ENCODE measurements at regions not wholly inside any gene's neighbourhood (a gene's known extent, or its start where the extent isn't known, plus 50 kb on each side); places are given as distances from the start of the nearest gene placed in this dataset.
"Not testable (repeated sequence)": the region's sequence is repeated elsewhere in the genome, so short reads cannot be mapped to it uniquely, and the experiment has no call there.

DNA sequence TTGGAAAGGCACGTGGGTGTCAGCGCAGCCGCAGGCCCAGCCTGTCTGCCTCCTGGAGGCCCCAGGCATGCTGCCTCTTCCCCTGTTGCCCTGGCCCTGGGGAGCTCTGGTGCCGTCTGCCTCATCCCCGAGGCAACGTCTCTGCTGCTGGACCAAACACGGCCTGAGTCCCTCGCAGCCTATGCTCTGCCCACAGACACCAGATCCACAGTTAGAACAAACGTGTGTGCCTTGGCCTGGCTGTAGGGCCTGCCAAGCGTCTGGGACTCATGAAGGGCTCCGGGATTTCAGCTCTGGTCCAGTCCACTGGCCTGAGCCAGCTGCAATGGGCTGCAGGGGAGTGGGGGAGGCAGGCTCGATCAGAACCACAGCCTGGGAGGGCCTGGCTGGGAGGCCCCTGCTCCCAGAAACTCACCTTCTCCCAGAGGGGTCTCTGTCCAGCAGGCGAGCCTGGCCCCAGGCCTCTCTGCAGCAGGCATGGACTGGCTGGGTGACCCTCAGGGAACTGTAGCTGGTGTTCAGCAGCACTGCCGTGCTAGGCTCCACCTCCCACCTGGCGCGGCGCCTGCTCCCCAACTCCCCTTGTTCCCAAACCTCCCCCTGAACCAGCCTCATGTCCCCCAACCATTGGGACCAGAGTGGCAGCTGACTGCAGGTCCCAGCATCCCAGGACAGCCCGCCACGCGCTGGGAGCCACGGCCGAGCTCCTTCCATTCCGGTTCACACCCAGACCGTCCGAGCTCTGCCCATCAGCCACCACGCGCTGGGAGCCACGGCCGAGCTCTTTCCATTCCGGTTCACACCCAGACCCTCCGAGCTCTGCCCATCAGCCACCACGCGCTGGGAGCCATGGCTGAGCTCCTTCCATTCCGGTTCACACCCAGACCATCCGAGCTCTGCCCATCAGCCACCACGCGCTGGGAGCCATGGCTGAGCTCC is 197.0 kb downstream of the DLL1 start:
- no peak for DNase-seq

- no peak for DNase-seq
Measured at GRCh38 chr6:170093276-170093657, 197.6 kb downstream of the DLL1 start.

GRCh38 chr6:170092826-170093225 is 198.1 kb downstream of the DLL1 start:
- DNase-seq, result no peak

DNA sequence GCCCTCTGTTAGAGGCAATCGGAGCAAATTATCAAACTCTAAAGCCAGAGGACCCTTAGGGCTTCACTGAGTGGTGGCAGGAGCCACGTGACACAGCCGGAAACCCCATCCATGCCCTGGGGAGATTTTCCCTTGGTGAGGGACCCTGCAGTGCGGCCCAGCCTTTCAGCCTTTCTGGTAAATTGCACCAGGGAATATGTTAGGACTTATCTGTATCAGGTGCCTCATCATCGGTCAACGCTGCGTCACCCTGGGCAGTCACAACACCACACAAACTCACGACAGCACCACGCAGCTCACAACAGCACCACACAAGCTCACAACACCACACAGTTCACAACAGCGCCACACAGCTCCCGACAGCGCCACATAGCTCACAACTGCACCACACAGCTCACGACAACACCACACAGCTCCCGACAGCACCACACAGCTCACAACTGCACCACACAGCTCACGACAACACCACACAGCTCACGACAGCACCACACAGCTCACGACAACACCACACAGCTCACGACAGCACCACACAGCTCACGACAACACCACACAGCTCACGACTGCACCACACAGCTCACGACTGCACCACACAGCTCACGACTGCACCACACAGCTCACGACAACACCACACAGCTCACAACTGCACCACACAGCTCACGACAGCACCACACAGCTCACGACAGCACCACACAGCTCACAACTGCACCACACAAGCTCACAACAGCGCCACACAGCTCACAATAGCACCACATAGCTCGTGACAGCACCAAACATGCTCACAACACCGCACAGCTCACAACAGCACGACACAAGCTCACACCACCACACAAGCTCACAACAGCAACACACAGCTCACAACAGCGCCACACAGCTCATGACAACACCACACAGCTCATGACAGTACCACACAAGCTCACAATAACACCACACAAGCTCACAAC is 199.0 kb downstream of the DLL1 start:
- DNase-seq, result no peak

GRCh38 chr6:170091000-170091638 is 199.8 kb downstream of the DLL1 start:
- DNase-seq, result no peak

- DNase-seq, result no peak
Measured at GRCh38 chr6:170090561-170090960, 200.3 kb downstream of the DLL1 start.

DNA sequence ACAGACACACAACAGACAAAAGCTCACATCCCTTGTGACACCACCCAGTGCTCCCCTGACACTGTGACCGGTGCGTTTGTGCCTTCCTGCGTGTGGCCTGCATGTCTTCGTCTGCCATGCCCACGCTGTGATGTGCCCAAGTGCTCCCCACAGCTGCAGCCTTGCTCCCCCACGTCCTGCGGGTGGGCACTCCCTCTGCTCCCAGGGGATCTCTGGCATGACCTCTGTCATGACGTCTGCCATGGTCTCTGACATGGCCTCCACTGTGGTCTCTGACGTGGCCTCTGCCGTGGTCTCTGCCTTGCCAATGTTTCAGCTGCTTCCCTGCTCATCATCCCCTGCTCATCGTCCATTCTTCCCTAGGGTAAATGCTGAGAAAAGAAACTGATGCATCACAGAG is 200.9 kb downstream of the DLL1 start:
- DNase-seq, result no peak

DNA sequence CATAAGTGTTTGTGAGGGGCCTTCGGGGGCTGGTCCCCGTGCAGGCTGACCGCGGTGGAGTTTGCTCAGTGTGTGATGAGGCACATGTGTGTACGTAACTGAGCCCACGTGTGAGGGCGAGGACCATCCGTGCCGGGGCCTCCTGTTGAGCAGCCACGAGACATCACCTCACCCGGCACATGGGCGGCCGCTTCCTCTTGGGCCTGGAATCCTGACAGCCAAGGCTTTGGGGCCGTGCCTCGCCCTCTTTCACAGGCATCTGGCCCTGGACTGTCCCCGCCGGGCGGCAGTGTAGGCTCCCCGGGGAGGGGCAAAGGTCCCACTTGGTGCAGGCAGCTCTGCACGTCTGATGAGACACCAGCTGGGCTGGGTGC is 202.3 kb downstream of the DLL1 start:
- no peak for DNase-seq

DNA sequence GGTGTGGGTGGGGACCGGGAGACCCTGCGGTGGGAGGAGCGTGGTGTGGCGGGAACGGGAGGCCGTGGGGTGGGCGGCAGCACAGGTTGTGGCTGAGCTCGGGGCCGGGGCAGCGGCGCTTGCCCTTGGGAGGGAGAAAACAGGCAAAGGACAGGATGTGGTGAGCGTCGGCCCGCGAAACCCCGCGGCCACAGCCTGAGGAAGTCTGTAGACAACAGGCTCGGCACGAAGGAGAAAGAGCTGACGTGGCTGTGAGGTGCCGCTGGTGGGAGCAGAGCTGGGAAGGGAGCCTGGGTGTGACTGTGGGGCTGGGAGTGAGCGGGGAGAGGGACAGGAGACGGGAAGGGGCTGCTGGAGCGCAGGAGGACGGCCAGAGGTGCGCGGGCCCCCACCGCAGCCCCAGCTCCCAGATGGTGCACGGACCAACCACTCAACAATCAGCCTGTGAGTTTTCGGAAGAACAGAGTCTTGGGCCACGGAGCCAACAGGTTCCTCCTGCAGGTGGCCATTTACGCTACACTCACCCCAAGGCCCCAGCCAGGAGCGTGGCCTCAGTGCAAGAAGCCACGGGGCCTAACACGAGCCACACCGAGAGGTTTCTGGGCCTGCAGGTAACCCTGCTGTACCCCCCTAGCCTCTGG is 202.8 kb downstream of the DLL1 start:
- DNase-seq, result peak; percentile 69

GRCh38 chr6:170087421-170087780 is 203.5 kb downstream of the DLL1 start:
- DNase-seq, result not testable (repeated sequence)

DNA sequence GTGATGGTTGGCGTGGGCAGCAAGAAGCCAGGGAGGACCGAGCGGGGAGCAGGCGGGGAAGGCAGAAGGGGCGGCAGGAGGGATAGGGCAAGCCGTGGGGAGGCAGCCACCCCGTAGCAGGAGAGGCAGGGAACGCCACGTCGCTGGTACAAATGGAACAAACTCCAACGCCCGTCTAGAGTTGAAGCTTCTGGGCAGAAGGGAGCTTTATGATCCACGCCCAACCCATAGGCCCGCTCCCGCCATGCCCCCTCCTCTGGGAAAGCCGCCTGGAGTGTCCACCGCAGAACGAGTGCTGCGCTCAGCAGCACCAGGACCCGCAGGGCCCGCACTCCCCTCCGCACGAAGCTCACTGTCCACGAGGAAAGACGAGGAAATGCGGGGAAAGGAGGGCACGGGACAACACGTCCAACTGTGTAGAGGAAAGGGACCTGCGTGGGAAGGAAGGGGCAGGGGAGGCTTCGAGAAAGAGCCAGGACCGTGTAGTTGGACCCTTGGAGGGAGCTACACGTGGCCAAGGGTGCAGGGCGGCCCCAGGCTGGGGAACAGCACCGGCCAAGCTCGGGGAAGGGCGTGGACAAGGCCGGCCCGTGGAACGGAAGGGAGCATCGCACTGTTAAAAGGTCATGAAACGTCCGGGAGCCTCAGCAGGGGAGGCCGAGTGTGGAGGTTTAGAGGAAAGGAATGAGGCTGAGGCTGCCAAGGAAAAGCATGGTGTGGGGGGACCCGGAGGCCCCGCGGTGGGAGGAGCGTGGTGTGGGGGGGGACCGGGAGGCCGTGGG is 204.0 kb downstream of the DLL1 start:
- DNase-seq, result no peak

- DNase-seq, result no peak
Measured at GRCh38 chr6:170085475-170086401, 205.1 kb downstream of the DLL1 start.

GRCh38 chr6:170084166-170084730 is 206.6 kb downstream of the DLL1 start:
- DNase-seq, result no peak

GRCh38 chr6:170083236-170084051 is 207.4 kb downstream of the DLL1 start:
- no peak for DNase-seq

DNA sequence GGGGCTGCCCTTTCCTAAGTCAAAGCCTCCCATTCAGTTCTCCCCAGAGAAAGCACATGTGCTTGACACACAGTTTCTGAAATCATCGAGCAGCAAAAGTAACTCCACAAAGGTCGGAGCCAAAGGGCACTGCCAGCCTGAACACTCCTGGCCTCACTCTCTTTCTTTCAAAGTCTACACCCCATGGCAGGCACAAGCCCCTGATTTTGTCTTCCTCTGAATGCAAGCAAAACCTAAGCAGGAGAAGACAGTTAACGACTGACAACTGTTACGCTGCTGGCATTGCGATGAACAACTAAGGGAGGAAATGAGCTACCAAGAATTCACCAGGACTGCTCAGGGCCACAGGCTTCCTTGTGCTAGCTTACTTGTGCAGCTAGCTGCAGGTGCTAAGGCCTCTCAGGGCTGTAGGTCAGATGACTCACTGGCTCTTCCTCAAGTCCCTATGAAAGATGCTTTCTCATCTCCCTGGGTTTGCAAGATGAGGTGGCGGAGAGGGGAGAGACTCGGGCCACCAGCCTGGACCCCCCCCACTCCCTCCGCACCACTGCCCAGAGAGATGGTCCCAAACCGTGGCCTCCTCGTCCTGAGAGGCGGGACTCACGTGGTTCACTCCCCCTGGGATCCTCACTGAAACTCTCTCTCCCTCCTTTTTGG is 208.2 kb downstream of the DLL1 start:
- no peak for DNase-seq

GRCh38 chr6:170082067-170082466 is 208.8 kb downstream of the DLL1 start:
- no peak for DNase-seq

DNA sequence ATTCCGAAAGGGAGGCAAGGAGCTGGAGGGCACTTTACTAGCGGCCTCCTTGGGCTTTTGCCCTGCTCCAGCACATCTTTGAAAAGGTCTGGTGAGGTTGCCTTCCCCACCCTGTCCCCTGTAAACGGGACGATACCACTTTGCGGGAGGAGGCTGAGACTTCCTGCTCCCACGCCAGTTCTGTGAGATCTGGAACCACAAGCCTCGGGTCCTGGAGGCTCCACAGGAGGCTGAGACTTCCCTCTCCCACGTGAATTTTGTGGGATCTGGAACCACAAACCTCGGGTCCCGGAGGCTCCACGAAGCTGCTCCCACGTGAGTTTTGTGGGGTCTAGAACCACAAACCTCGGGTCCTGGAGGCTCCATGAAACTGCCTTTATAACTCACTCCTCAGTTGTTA is 209.3 kb downstream of the DLL1 start:
- no peak for DNase-seq

- DNase-seq, result no peak
Measured at GRCh38 chr6:170080828-170081371, 210.0 kb downstream of the DLL1 start.

Data from GDM1 (cell line).